ENCODE measurements at regions not wholly inside any gene's neighbourhood (a gene's known extent, or its start where the extent isn't known, plus 50 kb on each side); places are given as distances from the start of the nearest gene placed in this dataset.

DNA sequence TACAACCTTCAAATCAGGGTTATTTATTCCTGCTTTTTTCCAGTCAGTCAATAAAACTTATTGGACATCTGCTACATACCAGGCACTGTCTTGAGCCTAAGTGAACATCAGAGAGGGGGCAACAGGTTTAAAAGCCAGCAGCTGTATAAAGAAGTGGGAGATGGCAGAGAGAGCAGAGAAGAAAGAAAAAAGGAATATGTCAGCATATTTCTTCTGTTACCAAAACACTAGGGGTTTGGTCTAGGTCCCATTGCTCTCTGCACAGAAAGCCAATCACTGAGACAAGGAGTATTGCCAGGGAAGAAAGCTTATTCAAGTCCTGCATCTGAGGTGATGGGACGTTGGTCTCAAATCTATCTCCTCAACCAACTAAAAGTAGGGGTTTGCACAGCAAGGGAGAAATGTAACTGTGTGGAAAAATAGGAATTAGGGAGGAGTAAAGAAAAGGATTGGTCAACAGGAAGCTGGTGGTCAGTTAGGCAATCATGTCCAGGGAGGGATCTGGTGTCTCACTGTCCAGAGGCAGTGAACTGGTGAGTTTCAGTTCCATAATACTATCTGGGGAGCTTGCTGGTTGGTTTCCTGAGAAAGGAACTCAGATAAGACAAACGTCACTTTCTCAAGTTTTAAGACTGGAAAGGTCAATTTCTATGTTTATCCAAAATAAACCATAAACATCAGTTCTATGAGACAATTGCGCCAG lies 107.5 kb downstream of the PHLDA1 start:
- no peak overlapping the region for H3K27ac Mint-ChIP-seq

DNA sequence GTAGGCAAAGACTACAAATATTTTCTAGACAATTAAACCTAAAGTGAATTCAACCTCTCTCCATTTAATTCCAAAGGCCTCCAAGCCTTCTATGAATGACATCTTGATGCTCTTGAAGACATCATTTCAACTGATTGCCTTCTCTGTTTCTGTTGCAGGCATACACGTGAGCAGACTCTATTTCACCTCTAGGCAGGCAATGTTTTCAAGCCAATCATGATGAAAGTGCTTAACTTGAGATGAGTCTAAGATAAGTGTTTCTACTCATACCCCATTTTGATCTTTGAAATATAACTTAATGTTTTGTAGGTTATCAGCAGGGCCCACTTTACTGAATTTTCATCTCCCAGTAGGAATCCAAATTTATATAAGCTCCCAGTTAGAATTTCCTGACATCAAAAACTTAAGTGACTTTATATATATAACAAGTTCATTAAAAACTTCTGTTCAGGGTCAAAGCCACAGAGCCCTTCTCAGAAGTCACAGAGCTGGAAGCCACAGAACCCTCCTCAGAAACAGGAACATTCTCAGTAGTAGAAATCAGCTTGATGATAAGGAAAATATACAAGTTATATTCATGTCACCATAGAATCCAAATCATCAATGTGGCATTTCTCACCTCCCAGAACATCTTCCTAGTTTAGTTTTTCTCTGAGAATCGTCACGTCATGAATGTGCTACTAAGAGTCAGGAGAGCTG lies 108.5 kb downstream of the PHLDA1 start:
- H3K9me3 Mint-ChIP-seq = no peaks in the 10 kb centered on the region
- H3K27me3 Mint-ChIP-seq = no peaks in the 10 kb centered on the region
- peaks cover 4% of the 10 kb centered on the region for H3K36me3 Mint-ChIP-seq
- H3K4me1 Mint-ChIP-seq = peaks cover 10% of the 10 kb centered on the region
- H3K4me3 Mint-ChIP-seq = no peak overlapping the region
- H3K27ac Mint-ChIP-seq = no peak overlapping the region

More for the DNA sequence above, 107.5 kb downstream of the PHLDA1 start:
- H3K4me1 Mint-ChIP-seq = peaks cover 10% of the 10 kb centered on the region
- no peak overlapping the region for H3K4me3 Mint-ChIP-seq
- H3K36me3 Mint-ChIP-seq = peaks cover 4% of the 10 kb centered on the region
- H3K9me3 Mint-ChIP-seq = no peaks in the 10 kb centered on the region
- H3K27me3 Mint-ChIP-seq = no peaks in the 10 kb centered on the region

DNA sequence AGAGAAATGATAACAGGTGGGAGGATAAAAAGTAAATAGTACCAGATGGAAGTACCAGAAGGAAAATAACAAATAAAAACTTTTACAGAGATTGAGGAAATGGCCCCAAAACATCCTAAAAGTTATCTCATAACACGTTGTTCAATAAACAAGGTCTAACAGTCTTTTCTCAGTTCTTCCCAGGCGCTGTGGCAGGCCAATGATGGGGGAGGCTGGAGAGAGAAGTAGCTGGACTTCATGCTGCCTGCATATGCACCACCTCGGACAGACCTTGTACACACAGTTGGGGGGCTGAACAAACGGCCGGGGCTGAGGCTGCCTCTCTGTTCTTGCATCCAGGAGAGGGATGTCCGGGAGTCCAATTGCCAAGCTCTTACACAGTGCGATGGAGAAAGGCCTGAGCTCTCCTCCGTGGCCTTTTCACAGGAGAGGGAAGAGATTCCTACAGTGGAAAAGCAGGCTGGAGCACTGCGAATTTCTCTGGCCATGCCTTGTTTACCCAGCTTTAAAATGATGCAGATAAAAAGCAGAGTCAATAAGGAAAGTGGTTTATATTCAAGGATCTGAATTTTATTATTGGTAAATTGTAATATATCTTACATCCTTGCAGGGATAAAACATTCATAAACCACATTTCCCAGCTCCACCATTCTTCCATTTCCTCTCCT lies 109.8 kb downstream of the PHLDA1 start:
- no peaks in the 10 kb centered on the region for H3K27me3 Mint-ChIP-seq

DNA sequence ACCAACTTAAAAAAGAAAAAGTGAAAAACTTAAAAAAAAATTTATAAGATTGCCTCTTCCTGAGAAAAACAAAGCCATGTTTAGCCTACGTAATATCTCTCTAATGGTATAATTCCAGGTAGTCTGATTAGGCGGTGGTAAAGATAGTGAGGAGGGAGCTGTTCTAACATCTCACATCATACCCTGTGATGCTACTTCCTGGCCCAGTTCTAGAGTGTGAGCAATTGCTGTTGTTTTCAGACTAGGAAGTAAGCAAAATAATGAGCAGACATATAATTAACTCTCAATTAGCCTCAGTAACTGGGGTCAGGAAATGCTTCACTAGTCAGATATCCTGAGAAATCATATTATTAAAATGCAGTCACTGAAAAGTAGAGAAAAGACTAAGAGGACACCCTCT lies 113.9 kb downstream of the PHLDA1 start:
- H3K4me1 Mint-ChIP-seq = peaks cover 35% of the 10 kb centered on the region
- H3K36me3 Mint-ChIP-seq = no peaks in the 10 kb centered on the region
- H3K27ac Mint-ChIP-seq = no peak overlapping the region
- no peaks in the 10 kb centered on the region for H3K9me3 Mint-ChIP-seq
- H3K27me3 Mint-ChIP-seq = no peaks in the 10 kb centered on the region
- H3K4me3 Mint-ChIP-seq = no peak overlapping the region

More for the DNA sequence above, 109.8 kb downstream of the PHLDA1 start:
- Mint-ChIP-seq H3K9me3 (no peaks in the 10 kb centered on the region), H3K27ac (no peak overlapping the region), H3K36me3 (peaks cover 4% of the 10 kb centered on the region), H3K4me3 (no peak overlapping the region), H3K4me1 (peaks cover 16% of the 10 kb centered on the region)

DNA sequence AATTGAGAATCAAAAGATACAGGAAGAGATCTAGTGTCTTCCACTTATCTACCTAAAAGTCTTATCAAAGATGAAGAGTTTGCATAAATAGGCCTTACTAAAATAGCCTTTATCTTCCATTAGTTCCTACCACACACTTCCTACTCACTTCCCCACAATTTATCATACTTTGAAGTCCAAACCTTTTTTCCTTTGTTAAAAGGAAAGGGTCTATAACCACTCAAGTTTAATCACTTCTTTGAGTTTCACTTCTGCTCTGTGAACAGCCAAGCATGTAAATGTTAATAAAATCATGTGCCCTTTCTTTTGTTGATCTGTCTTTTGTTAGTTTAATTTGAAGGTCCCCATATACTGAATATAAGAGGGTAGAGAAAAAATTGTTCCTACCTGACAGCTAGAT lies 114.5 kb downstream of the PHLDA1 start:
- H3K9me3 Mint-ChIP-seq = no peaks in the 10 kb centered on the region
- H3K4me1 Mint-ChIP-seq = peaks cover 32% of the 10 kb centered on the region
- no peaks in the 10 kb centered on the region for H3K27me3 Mint-ChIP-seq
- no peak overlapping the region for H3K27ac Mint-ChIP-seq
- no peak overlapping the region for H3K4me3 Mint-ChIP-seq
- H3K36me3 Mint-ChIP-seq = no peaks in the 10 kb centered on the region

DNA sequence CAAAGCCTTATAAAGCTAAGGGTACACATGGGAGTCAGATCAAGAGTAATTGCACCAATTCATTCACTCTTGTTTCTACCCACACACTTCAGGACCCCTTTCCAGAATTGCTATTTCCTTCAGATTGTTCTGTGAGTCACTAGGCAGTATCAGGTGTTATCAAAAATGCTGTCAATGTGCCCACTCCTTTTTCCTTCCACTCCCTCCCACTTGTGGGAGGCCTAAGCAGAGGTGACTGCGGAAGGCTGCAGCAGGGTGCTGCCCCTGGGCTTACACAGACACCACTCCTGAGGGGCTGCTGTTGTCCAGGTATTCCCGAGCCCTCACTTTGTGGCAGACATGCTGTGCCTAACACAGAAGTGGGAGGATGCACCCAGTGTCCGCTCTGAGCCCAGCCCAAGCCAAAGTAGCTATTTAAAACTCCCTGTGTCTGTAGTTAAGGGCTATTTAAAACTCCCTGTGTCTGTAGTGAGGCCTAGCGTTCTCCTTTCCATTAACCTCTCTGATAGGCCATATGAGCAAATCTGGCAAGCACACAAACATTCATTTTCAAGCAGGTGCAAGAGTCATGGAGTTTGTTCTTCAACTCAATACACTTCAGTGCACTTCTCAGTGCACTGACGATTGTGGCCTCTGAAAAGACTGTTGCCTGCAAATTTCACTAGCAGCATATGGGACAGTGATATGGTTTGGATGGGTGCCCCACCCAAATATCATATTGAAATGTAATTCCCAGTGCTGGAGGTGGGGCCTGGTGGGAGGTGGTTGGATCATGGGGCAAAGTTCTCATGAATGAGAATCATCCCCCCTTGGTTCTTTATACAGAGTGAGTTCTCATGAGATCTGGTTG lies 117.8 kb downstream of the PHLDA1 start:
- peaks cover 30% of the 10 kb centered on the region for H3K4me1 Mint-ChIP-seq
- H3K36me3 Mint-ChIP-seq = no peaks in the 10 kb centered on the region
- peak overlapping the region; percentile 62 for H3K27ac Mint-ChIP-seq
- no peak overlapping the region for H3K4me3 Mint-ChIP-seq
- no peaks in the 10 kb centered on the region for H3K27me3 Mint-ChIP-seq
- H3K9me3 Mint-ChIP-seq = no peaks in the 10 kb centered on the region

DNA sequence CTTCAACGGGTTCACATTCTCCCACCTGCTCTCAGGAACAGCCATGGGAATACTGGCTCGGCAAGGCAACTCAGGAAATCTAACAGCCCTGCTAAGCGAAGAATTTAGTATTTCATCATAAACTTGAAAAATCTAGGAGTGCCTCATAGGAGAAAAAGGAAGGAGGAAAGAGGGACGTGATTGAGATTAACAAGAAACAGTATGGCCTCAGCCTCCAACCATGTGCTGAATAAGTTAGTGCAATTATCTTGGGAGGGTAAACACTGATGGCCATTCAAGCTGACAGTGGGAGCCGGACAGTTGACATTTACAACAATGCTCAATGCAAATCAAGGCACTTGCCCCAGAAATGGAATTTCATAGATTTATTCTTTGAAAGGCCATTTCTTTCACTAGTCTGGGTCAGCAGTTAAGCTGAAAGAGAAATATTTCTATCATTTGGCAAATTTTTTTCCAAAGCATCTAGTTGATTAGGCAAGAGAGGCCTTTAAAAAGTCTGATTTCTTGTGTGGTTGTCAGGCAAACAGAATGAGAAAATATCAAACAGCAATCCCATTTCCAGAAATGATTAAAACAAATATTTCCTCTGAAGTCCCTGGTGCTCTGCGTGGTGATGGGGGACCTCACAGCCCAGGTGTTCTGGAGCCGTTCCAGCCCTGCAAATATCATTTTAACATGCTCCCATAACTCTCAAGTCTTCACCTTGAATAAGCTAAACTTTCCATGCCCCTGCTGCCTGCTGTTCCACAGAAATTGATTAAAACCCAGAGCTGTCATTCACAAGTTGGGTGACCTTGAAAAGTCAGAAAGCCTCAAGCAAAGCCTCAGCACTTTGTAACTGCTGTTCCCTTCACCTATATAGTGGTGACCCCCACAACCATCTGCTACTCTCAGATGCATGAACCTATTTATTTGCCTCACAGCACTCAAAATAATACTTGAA lies 121.6 kb downstream of the PHLDA1 start:
- H3K4me1 Mint-ChIP-seq = peaks cover 21% of the 10 kb centered on the region
- H3K27me3 Mint-ChIP-seq = no peaks in the 10 kb centered on the region
- H3K4me3 Mint-ChIP-seq = no peak overlapping the region
- H3K27ac Mint-ChIP-seq = no peak overlapping the region
- H3K9me3 Mint-ChIP-seq = no peaks in the 10 kb centered on the region
- no peaks in the 10 kb centered on the region for H3K36me3 Mint-ChIP-seq

DNA sequence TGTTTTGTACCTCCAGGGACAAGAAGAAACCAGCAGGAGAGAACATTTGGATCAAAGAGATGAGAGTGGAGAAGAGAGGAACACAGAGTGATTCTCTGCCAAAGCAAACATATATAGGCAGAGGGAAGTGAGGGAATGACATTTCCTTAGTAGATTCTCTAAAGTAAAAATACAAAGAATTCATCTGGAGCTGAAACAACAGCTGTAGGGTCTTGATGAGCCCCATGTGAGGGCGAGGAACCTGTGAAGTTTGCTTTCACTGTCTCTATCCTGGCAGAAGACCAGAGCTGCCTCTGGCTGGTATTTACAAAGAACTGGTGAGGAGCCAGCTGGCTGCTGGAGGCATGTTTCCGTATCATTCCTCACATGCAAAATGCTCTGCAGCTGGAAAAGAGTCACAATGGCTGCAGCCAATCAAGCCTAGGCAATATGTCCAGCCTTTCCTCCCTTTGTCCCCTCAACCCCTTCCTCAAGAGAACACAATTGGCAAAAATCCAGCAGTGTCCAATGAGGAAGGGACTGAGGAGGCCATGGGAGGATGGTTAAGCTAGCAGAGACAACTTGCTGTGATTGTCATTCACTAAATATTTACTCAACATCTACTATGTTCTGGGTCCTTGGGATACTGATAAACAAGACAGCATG lies 122.5 kb downstream of the PHLDA1 start:
- H3K9me3 Mint-ChIP-seq = no peaks in the 10 kb centered on the region
- H3K4me3 Mint-ChIP-seq = no peak overlapping the region
- no peak overlapping the region for H3K27ac Mint-ChIP-seq
- peaks cover 15% of the 10 kb centered on the region for H3K4me1 Mint-ChIP-seq
- no peaks in the 10 kb centered on the region for H3K36me3 Mint-ChIP-seq
- H3K27me3 Mint-ChIP-seq = no peaks in the 10 kb centered on the region

DNA sequence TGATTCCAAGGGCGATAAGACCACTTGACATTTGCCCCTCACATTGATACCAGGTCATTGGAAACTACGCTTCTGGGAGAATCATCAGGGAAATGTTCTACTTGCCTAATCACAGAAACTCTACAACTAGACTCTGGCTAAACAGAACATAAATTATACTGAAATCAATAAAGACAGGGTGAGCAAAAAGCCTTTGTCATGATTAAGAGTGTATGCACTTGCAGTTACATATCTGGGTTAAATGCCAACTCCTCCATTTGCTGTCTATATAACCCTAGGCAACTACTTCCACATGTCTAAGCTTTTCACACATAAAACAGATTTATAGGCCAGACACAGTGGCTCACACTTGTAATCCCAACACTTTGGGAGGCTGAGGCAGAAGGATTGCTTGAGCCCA lies 125.7 kb downstream of the PHLDA1 start:
- Mint-ChIP-seq H3K4me3 (no peak overlapping the region), H3K4me1 (no peaks in the 10 kb centered on the region), H3K9me3 (no peaks in the 10 kb centered on the region), H3K27ac (no peak overlapping the region), H3K27me3 (no peaks in the 10 kb centered on the region), H3K36me3 (no peaks in the 10 kb centered on the region)

DNA sequence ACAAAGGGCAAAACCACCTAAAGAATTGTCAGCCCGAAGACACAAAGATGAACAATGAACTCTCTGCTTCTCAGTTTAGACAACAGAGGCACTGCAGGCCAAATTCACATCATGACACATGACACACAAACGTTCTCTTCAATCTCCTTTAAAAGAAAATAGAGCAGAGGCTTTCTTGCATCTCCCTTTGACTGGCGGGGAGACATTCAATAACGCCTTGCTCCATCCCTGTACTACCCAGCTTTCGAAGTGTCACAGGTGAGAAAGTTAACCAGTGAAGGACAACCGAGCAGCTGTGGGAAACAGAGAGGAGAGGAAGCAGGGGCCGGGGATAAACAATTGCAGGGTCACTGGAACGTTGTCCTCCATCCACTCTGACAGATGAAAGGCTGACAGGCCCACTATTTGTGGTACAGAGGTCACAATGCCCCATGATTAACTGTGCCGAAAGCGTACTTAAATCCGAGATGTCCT lies 130.8 kb downstream of the PHLDA1 start:
- no peaks in the 10 kb centered on the region for H3K27me3 Mint-ChIP-seq
- H3K4me1 Mint-ChIP-seq = no peaks in the 10 kb centered on the region
- no peaks in the 10 kb centered on the region for H3K9me3 Mint-ChIP-seq
- H3K27ac Mint-ChIP-seq = no peak overlapping the region
- H3K4me3 Mint-ChIP-seq = no peak overlapping the region
- H3K36me3 Mint-ChIP-seq = no peaks in the 10 kb centered on the region

DNA sequence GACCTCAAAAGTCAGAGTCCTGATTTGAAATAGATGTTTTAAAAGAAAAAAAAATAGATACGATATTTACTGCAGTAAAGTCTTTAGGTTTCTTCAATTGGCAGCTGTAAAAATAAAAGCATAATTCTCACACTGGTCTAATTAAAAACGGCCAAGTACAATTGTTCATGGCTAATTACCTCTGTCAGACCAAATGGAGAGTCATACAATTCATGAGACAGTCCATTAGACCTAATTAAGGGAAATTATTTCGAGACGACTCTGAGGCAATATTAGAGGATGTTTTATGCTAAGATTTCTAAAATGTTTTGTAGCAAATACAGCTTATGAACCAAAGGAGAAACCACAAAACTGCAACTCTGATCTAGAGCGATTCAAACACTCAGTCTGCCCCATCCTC lies 131.3 kb downstream of the PHLDA1 start:
- no peaks in the 10 kb centered on the region for H3K36me3 Mint-ChIP-seq
- no peaks in the 10 kb centered on the region for H3K9me3 Mint-ChIP-seq
- H3K4me3 Mint-ChIP-seq = no peak overlapping the region
- H3K27me3 Mint-ChIP-seq = no peaks in the 10 kb centered on the region
- H3K27ac Mint-ChIP-seq = no peak overlapping the region
- no peaks in the 10 kb centered on the region for H3K4me1 Mint-ChIP-seq

DNA sequence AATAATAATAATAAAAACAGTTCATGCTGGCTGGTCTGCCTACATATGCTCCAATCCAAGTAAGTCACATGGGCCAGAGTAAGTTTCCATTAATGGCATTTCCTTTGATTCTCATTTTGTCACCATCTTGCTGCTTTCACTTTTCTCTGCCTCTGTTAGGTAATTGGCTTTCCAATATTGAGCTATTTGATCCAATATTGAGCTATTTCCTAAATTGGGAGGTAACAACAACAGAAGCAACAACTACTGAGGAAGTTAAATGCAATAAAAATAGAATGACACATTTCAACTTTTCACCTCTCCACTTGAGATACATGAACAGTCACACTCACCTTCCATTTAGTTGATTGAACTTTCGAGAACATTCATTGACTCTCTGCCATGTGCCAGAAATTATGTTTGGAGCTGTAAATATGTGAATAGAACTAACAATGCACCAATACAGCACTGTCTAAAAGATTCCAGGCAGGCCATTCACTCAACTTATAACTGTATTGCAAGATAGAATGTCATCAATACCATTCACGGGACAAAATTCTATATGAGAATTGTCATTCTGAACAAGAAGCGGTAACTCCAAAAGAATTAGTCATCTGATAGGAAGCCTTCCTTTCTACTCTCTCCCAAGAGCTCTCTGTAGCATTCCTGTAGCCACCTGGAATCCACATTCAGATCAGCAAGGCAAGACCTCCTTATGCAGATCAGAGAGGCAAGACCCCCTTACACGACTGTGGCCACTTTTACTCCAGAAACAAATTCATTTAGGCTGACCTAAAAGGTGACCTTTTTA lies 136.4 kb downstream of the PHLDA1 start:
- H3K4me3 Mint-ChIP-seq = no peak overlapping the region
- peaks cover 1% of the 10 kb centered on the region for H3K27me3 Mint-ChIP-seq
- H3K36me3 Mint-ChIP-seq = no peaks in the 10 kb centered on the region
- no peak overlapping the region for H3K27ac Mint-ChIP-seq
- H3K9me3 Mint-ChIP-seq = no peaks in the 10 kb centered on the region
- no peaks in the 10 kb centered on the region for H3K4me1 Mint-ChIP-seq

DNA sequence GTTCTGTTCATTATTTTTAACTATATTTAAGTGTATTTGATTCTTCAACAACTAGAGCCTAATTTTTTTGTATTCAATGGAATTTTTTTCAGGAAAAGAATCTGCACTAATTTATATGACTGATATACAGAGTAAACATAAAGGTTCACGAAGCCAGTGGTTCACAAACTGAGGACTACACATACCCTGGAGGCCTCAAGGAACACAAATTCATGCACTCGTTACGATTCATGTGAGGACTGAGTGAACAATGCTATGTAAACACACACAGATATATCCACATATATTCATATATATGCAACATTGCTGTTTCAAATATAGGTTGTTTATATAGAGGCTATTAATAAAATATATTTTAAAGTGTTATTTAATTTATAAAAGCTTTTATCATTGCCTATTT lies 137.8 kb downstream of the PHLDA1 start:
- H3K27me3 Mint-ChIP-seq = peaks cover 1% of the 10 kb centered on the region
- H3K27ac Mint-ChIP-seq = no peak overlapping the region
- H3K9me3 Mint-ChIP-seq = no peaks in the 10 kb centered on the region
- H3K36me3 Mint-ChIP-seq = no peaks in the 10 kb centered on the region
- no peaks in the 10 kb centered on the region for H3K4me1 Mint-ChIP-seq
- H3K4me3 Mint-ChIP-seq = no peak overlapping the region

All from activated naive CD4-positive, alpha-beta T cell treated with anti-CD3 and anti-CD28 coated beads, Interleukin-2, amount 50 U/mL, for 24 hours (primary cell).